Nucleus accumbens (tissue), 56 donors: ENCODE measurements at regions not wholly inside any gene's neighbourhood (a gene's known extent, or its start where the extent isn't known, plus 50 kb on each side); places are given as distances from the start of the nearest gene placed in this dataset.
"Not testable (repeated sequence)": the region's sequence is repeated elsewhere in the genome, so short reads cannot be mapped to it uniquely, and the experiment has no call there.

Experiments used
- DNase-seq, 56 donors: peaks; one replicate each; lab custom pipeline; 2025; lab: John Stamatoyannopoulos, UW

- DNase-seq = no peak
These were observed 101.3 kb downstream of the TMX1 start for GRCh38 chr14:51341338-51341737.

- no peak for DNase-seq
These were observed 102.2 kb downstream of the TMX1 start for GRCh38 chr14:51342226-51342625.

GRCh38 chr14:51351997-51352396 is 112.0 kb downstream of the TMX1 start:
- no peak for DNase-seq

- no peak for DNase-seq
These were observed 113.9 kb downstream of the TMX1 start for GRCh38 chr14:51353901-51354300.

GRCh38 chr14:51354846-51355245 is 114.8 kb downstream of the TMX1 start:
- DNase-seq = no peak

GRCh38 chr14:51356381-51356780 is 116.3 kb downstream of the TMX1 start:
- no peak for DNase-seq

GRCh38 chr14:51357250-51357649 is 117.2 kb downstream of the TMX1 start:
- DNase-seq = no peak

GRCh38 chr14:51360592-51360991 is 120.5 kb downstream of the TMX1 start:
- no peak for DNase-seq

- DNase-seq = no peak
These were observed 125.4 kb downstream of the TMX1 start for GRCh38 chr14:51365241-51365965.

- not testable (repeated sequence) for DNase-seq
These were observed 126.4 kb downstream of the TMX1 start for GRCh38 chr14:51366460-51366859.

- DNase-seq = not testable (repeated sequence)
These were observed 127.0 kb downstream of the TMX1 start for GRCh38 chr14:51366866-51367599.

- DNase-seq = no peak
These were observed 127.5 kb downstream of the TMX1 start for GRCh38 chr14:51367600-51367931.

GRCh38 chr14:51368721-51369163 is 128.7 kb downstream of the TMX1 start:
- DNase-seq = no peak

- DNase-seq = no peak
These were observed 129.8 kb downstream of the TMX1 start for GRCh38 chr14:51369814-51370213.

GRCh38 chr14:51370758-51371386 is 130.8 kb downstream of the TMX1 start:
- no peak for DNase-seq

GRCh38 chr14:51377186-51377585 is 137.1 kb downstream of the TMX1 start:
- not testable (repeated sequence) for DNase-seq

GRCh38 chr14:51382506-51382905 is 142.5 kb downstream of the TMX1 start:
- no peak for DNase-seq

GRCh38 chr14:51386411-51386810 is 146.4 kb downstream of the TMX1 start:
- no peak for DNase-seq

- no peak for DNase-seq
These were observed 147.1 kb downstream of the TMX1 start for GRCh38 chr14:51386983-51387735.

GRCh38 chr14:51392416-51392815 is 152.4 kb downstream of the TMX1 start:
- DNase-seq = no peak

GRCh38 chr14:51394384-51394783 is 154.3 kb downstream of the TMX1 start:
- peak in 1 of 56 donors; percentile 5 for DNase-seq
